HG03432 (cell line): ENCODE measurements at regions not wholly inside any gene's neighbourhood (a gene's known extent, or its start where the extent isn't known, plus 50 kb on each side); places are given as distances from the start of the nearest gene placed in this dataset.
"Not testable (repeated sequence)": the region's sequence is repeated elsewhere in the genome, so short reads cannot be mapped to it uniquely, and the experiment has no call there.

Source experiments
- ATAC-seq: cut with Tn5 transposase; IDR thresholded peaks from one replicate; pipeline ENCODE4 v1.9.1; 2021; ENCODE audit warnings: mild to moderate bottlenecking, moderate library complexity; ENCODE audit not compliant: unreplicated experiment

- no peak for ATAC-seq
Measured at GRCh38 chr4:37771771-37772170, 54.7 kb upstream of the PGM2 start.

- no peak for ATAC-seq
Measured at GRCh38 chr4:37770016-37770415, 56.5 kb upstream of the PGM2 start.

- no peak for ATAC-seq
Measured at GRCh38 chr4:37769391-37769989, 57.0 kb upstream of the PGM2 start.

GRCh38 chr4:37767546-37767945, 58.9 kb upstream of the PGM2 start:
- no peak for ATAC-seq

GRCh38 chr4:37767019-37767418, 59.5 kb upstream of the PGM2 start:
- no peak for ATAC-seq

GRCh38 chr4:37765741-37766140, 60.7 kb upstream of the PGM2 start:
- ATAC-seq = peak; percentile 67

GRCh38 chr4:37763831-37764230, 62.7 kb upstream of the PGM2 start:
- ATAC-seq = no peak

GRCh38 chr4:37762991-37763368, 63.5 kb upstream of the PGM2 start:
- ATAC-seq = no peak

GRCh38 chr4:37762294-37762990, 64.0 kb upstream of the PGM2 start:
- ATAC-seq = no peak

- no peak for ATAC-seq
Measured at GRCh38 chr4:37760840-37761239, 65.6 kb upstream of the PGM2 start.

- ATAC-seq = no peak
Measured at GRCh38 chr4:37759833-37760232, 66.7 kb upstream of the PGM2 start.

GRCh38 chr4:37758226-37758625, 68.3 kb upstream of the PGM2 start:
- no peak for ATAC-seq

GRCh38 chr4:37757761-37758160, 68.7 kb upstream of the PGM2 start:
- ATAC-seq = no peak

- ATAC-seq = no peak
Measured at GRCh38 chr4:37757121-37757520, 69.4 kb upstream of the PGM2 start.

- ATAC-seq = no peak
Measured at GRCh38 chr4:37754410-37755185, 68.4 kb upstream of the RELL1 start.

- ATAC-seq = peak; percentile 69
Measured at GRCh38 chr4:37749398-37749988, 63.3 kb upstream of the RELL1 start.

GRCh38 chr4:37748485-37748884, 62.3 kb upstream of the RELL1 start:
- no peak for ATAC-seq

- ATAC-seq = no peak
Measured at GRCh38 chr4:37747772-37748330, 61.7 kb upstream of the RELL1 start.

- not testable (repeated sequence) for ATAC-seq
Measured at GRCh38 chr4:37746852-37747251, 60.7 kb upstream of the RELL1 start.

- no peak for ATAC-seq
Measured at GRCh38 chr4:37745946-37746345, 59.8 kb upstream of the RELL1 start.

GRCh38 chr4:37742149-37742548, 56.0 kb upstream of the RELL1 start:
- no peak for ATAC-seq
